ENCODE measurements at regions not wholly inside any gene's neighbourhood (a gene's known extent, or its start where the extent isn't known, plus 50 kb on each side); places are given as distances from the start of the nearest gene placed in this dataset.

DNA sequence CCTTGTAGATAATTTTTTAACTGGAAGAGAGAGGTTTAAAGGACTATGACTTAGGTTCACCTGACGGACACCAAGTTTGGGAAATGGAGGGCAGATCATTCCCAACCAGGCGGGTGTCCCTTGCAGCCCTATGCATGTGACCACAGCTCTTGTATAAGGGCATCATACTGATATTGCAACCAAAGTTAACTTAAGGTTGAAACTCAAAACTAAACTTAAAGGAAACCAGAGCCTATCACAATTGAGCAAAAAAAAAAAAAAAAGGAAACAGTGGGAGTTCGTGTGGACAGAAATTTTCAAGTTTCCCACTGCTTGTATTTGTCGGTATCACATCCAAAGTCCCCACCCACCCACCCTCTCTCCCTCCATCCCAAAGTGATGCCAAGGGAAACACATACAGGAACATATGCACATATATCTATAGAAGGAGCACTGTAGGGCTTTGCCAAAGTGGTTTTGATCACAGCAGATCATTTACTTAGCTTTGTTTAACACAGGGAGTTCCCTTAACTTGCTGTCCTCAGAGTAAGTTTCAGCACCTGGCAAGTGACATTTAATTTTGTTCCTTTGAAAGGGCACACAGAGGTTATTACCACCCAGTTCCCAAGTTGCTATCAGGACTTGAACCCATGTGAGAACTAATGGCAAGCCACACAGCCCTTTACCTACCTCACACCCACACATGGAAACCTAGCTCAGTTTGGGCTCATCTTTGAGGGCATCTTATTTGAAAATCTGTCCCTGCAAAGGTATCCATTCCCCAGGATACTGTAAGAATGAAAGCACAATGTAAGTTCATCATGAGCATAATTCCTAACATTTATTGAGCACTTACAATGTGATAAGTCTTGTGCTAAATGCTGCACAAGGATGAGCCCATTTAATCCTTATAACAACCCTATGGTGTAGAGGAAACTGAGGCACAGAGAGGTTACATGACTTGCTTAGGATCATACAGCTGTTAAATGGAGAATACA lies 204.5 kb upstream of the CMC1 start:
- Histone ChIP-seq H3K27ac (ENCODE audit: low read depth, low read length, poor library complexity, severe bottlenecking) (no peak overlapping the region), H4K20me1 (ENCODE audit: insufficient read depth, low read length) (no peaks in the 10 kb centered on the region), H3K4me3 (ENCODE audit: low read depth, low read length, poor library complexity, severe bottlenecking) (no peak overlapping the region), H3K4me1 (ENCODE audit: insufficient read depth, low read length, poor library complexity, severe bottlenecking) (no peaks in the 10 kb centered on the region), H3K36me3 (ENCODE audit: insufficient read depth, low read length) (no peaks in the 10 kb centered on the region), H2AFZ (ENCODE audit: low read length) (no peak overlapping the region), H3K9me2 (ENCODE audit: insufficient read depth, low read length) (no peaks in the 10 kb centered on the region), H3K79me2 (ENCODE audit: insufficient read depth, low read depth, low read length) (no peaks in the 10 kb centered on the region), H3K4me2 (ENCODE audit: low read length) (no peak overlapping the region), H3K9me3 (ENCODE audit: low read length) (no peaks in the 10 kb centered on the region)
- CTCF ChIA-PET (ENCODE audit: unreplicated experiment) = no interaction called here
- no TSS peak for BruUV-seq (replicated peaks)
- TF ChIP-seq, protein P1, sequence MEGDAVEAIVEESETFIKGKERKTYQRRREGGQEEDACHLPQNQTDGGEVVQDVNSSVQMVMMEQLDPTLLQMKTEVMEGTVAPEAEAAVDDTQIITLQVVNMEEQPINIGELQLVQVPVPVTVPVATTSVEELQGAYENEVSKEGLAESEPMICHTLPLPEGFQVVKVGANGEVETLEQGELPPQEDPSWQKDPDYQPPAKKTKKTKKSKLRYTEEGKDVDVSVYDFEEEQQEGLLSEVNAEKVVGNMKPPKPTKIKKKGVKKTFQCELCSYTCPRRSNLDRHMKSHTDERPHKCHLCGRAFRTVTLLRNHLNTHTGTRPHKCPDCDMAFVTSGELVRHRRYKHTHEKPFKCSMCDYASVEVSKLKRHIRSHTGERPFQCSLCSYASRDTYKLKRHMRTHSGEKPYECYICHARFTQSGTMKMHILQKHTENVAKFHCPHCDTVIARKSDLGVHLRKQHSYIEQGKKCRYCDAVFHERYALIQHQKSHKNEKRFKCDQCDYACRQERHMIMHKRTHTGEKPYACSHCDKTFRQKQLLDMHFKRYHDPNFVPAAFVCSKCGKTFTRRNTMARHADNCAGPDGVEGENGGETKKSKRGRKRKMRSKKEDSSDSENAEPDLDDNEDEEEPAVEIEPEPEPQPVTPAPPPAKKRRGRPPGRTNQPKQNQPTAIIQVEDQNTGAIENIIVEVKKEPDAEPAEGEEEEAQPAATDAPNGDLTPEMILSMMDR (conservative IDR thresholded peaks at IDR 0.05; ENCODE audit: low read length) = no peak
- no peak for TF ChIP-seq EZH2phosphoT487 (IDR thresholded peaks at IDR 0.05; ENCODE audit: borderline replicate concordance, low read depth, low read length)
- POLR2A ChIA-PET = no interaction called here
- DNase-seq (ENCODE audit: low spot score) = no peak
- intact Hi-C loops (cut with micrococcal nuclease; ENCODE audit: unreplicated experiment) = no loop called here

DNA sequence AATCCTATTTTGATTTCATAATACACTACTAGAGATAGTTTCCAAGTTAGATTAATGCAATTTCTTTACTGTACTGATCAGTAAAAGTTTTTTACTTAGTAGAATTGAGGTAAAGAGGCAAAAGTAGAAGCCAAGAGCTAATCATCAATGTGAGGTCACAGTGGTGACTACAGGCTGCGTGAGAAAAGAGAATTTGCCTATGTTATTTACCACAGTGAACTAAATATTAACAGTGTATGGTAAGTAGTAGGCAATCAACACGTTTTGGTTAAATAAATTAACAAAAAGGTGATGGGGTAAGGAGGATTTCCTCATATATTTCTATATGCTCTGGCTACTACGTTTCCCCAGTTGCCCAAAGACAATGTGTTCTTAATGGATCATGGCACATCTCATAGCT lies 202.2 kb upstream of the CMC1 start:
- intact Hi-C loops (cut with micrococcal nuclease; ENCODE audit: unreplicated experiment) = no loop called here
- CTCF ChIA-PET (ENCODE audit: unreplicated experiment) = interaction anchor here (0.5 kb wide), 1 partner anchor 701 kb away, joined by 3 read pairs; no protein-coding TSS in a partner anchor
- H3K9me3 ChIP-seq (ENCODE audit: low read length) = no peaks in the 10 kb centered on the region
- BruUV-seq (replicated peaks) = no TSS peak
- H2AFZ ChIP-seq (ENCODE audit: low read length) = no peak overlapping the region
- TF ChIP-seq EZH2phosphoT487 (IDR thresholded peaks at IDR 0.05; ENCODE audit: borderline replicate concordance, low read depth, low read length) = no peak
- TF ChIP-seq, protein P1 (conservative IDR thresholded peaks at IDR 0.05; ENCODE audit: low read length) = no peak
- H3K79me2 ChIP-seq (ENCODE audit: insufficient read depth, low read depth, low read length) = no peaks in the 10 kb centered on the region
- no peaks in the 10 kb centered on the region for H3K9me2 ChIP-seq (ENCODE audit: insufficient read depth, low read length)
- no peak overlapping the region for H3K4me2 ChIP-seq (ENCODE audit: low read length)
- POLR2A ChIA-PET = no interaction called here
- H3K36me3 ChIP-seq (ENCODE audit: insufficient read depth, low read length) = no peaks in the 10 kb centered on the region
- H3K4me1 ChIP-seq (ENCODE audit: insufficient read depth, low read length, poor library complexity, severe bottlenecking) = no peaks in the 10 kb centered on the region
- no peaks in the 10 kb centered on the region for H4K20me1 ChIP-seq (ENCODE audit: insufficient read depth, low read length)
- no peak overlapping the region for H3K27ac ChIP-seq (ENCODE audit: low read depth, low read length, poor library complexity, severe bottlenecking)
- DNase-seq (ENCODE audit: low spot score) = no peak
- no peak overlapping the region for H3K4me3 ChIP-seq (ENCODE audit: low read depth, low read length, poor library complexity, severe bottlenecking)

DNA sequence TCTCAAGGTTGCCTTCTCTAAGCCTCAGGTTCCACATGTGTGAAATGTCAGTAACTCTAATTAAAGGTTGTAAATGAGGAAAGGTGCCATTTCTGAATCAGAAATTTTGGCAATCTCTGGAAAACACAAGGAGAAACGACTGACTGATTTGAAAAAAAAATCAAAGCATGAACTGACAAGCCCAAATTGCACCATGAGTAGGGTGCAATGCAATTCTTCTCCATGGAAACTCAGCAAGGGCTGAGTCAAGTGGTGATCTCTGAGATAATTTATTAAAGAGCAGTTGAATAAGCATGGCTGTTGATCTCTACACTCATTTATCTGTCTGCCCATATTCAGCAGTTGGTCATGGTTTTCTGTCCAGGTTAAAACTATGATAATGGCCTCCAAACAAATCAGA lies 201.6 kb upstream of the CMC1 start:
- H3K4me3 ChIP-seq (ENCODE audit: low read depth, low read length, poor library complexity, severe bottlenecking) = no peak overlapping the region
- no peak overlapping the region for H2AFZ ChIP-seq (ENCODE audit: low read length)
- no peaks in the 10 kb centered on the region for H3K9me3 ChIP-seq (ENCODE audit: low read length)
- H3K27ac ChIP-seq (ENCODE audit: low read depth, low read length, poor library complexity, severe bottlenecking) = no peak overlapping the region
- H4K20me1 ChIP-seq (ENCODE audit: insufficient read depth, low read length) = no peaks in the 10 kb centered on the region
- TF ChIP-seq, protein P1 (conservative IDR thresholded peaks at IDR 0.05; ENCODE audit: low read length) = no peak
- no peak for TF ChIP-seq EZH2phosphoT487 (IDR thresholded peaks at IDR 0.05; ENCODE audit: borderline replicate concordance, low read depth, low read length)
- intact Hi-C loops (cut with micrococcal nuclease; ENCODE audit: unreplicated experiment) = no loop called here
- ChIA-PET POLR2A (no interaction called here), CTCF (ENCODE audit: unreplicated experiment) (no interaction called here)
- H3K4me2 ChIP-seq (ENCODE audit: low read length) = no peak overlapping the region
- no peaks in the 10 kb centered on the region for H3K79me2 ChIP-seq (ENCODE audit: insufficient read depth, low read depth, low read length)
- BruUV-seq (replicated peaks) = no TSS peak
- H3K36me3 ChIP-seq (ENCODE audit: insufficient read depth, low read length) = no peaks in the 10 kb centered on the region
- no peak for DNase-seq (ENCODE audit: low spot score)
- H3K9me2 ChIP-seq (ENCODE audit: insufficient read depth, low read length) = no peaks in the 10 kb centered on the region
- H3K4me1 ChIP-seq (ENCODE audit: insufficient read depth, low read length, poor library complexity, severe bottlenecking) = no peaks in the 10 kb centered on the region
